ENCODE measurements at regions not wholly inside any gene's neighbourhood (a gene's known extent, or its start where the extent isn't known, plus 50 kb on each side); places are given as distances from the start of the nearest gene placed in this dataset.
"Not testable (repeated sequence)": the region's sequence is repeated elsewhere in the genome, so short reads cannot be mapped to it uniquely, and the experiment has no call there.

DNA sequence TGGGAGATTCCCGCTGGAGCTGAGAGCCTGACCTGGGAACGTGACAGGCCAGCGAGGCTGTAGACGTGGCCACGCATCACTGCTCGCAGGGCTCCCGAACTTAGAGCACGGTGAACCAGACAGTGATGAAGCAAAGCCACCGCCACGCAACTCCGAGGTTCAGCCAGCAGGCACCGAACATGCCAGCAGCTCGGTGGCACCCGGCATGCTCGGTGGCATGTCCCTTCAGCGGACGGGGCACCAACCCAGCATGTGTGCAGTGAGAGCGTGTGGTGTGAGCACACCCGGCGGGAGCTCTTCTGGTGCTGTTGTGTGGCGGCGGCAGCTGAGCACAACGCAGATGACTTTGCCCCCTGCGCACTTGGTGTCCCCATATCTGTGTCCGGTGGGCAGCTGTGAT lies 4468.2 kb upstream of the TPTE start:
- H3K36me3 ChIP-seq (ENCODE audit: control insufficient read depth in 2 of 2, insufficient read depth in 2 of 2, low read length in 1 of 2); H3K27me3 ChIP-seq (ENCODE audit: control insufficient read depth in 2 of 2, insufficient read depth in 1 of 2, low read length in 1 of 2); DNase-seq (ENCODE audit: low read depth in 6 of 9, low spot score in 9 of 9); H3K4me1 ChIP-seq (ENCODE audit: control insufficient read depth in 2 of 2, insufficient read depth in 2 of 2, low read length in 2 of 2); H3K9me3 ChIP-seq (ENCODE audit: control insufficient read depth in 2 of 2, insufficient read depth in 1 of 2, low read length in 1 of 2); H3K27ac ChIP-seq (ENCODE audit: low read depth in 1 of 2, low read length in 1 of 2); H3K4me3 ChIP-seq (ENCODE audit: low read length in 2 of 2): not testable (repeated sequence)
- WGBS, result no CpG with 5 or more reads among the region's 25 CpGs

DNA sequence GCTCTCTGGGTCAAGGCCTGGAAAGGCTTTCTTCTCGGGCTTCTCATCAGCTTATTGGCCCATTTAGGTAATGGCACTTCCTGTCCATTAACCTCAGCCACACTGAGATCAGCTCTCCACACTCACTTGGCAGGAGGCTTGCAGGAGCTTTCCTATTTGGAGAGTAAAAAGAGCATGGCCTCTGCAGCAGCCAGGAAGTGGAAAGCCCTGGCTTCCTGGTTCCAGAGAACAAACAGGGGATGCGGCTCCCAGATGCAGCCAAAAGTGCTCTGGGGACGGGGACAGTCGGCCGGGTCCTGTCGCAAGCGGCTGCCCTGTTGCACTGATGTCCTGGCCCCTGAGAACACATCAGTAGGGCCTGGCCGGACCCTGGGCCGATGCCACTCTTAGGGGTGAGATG lies 4462.4 kb upstream of the TPTE start:
- not testable (repeated sequence) for H3K27me3 ChIP-seq (ENCODE audit: control insufficient read depth in 2 of 2, insufficient read depth in 1 of 2, low read length in 1 of 2); H3K27ac ChIP-seq (ENCODE audit: low read depth in 1 of 2, low read length in 1 of 2); H3K9me3 ChIP-seq (ENCODE audit: control insufficient read depth in 2 of 2, insufficient read depth in 1 of 2, low read length in 1 of 2); H3K4me1 ChIP-seq (ENCODE audit: control insufficient read depth in 2 of 2, insufficient read depth in 2 of 2, low read length in 2 of 2); H3K4me3 ChIP-seq (ENCODE audit: low read length in 2 of 2); H3K36me3 ChIP-seq (ENCODE audit: control insufficient read depth in 2 of 2, insufficient read depth in 2 of 2, low read length in 1 of 2); DNase-seq (ENCODE audit: low read depth in 6 of 9, low spot score in 9 of 9)
- WGBS, result no CpG with 5 or more reads among the region's 9 CpGs

DNA sequence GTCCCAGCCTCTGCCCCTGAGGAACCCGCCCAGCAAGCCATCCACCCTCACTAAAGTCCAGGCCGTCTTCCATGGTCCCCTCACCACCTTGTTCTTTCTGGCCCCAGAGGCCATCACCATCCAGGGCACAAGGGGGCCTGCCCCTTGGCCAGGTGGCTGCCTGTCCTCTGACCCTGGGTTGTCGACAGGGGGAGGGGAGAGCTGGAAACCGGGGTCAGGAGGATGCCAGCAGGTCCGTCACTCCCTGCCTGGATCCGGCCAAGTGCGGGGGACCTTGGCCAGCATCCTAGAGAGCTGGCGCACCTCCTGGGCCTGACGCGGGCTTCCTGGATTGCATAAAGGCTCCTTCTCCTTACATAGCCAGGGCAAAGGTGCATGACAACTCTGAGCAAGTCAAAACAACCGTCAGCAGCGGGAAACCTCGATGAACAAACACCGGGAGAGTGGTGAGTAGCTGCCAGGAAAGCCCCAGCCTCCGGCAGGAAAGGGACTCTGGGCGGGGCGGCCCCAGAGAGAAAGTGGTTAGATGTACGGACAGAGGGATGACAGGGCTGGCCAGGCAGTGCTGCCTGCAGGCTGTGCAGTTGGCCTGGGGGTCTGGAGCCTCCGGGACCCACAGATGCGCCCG lies 4461.2 kb upstream of the TPTE start:
- no CpG with 5 or more reads among the region's 21 CpGs for WGBS
- H3K4me1 ChIP-seq (ENCODE audit: control insufficient read depth in 2 of 2, insufficient read depth in 2 of 2, low read length in 2 of 2); H3K36me3 ChIP-seq (ENCODE audit: control insufficient read depth in 2 of 2, insufficient read depth in 2 of 2, low read length in 1 of 2); H3K4me3 ChIP-seq (ENCODE audit: low read length in 2 of 2); H3K9me3 ChIP-seq (ENCODE audit: control insufficient read depth in 2 of 2, insufficient read depth in 1 of 2, low read length in 1 of 2); DNase-seq (ENCODE audit: low read depth in 6 of 9, low spot score in 9 of 9); H3K27ac ChIP-seq (ENCODE audit: low read depth in 1 of 2, low read length in 1 of 2); H3K27me3 ChIP-seq (ENCODE audit: control insufficient read depth in 2 of 2, insufficient read depth in 1 of 2, low read length in 1 of 2): not testable (repeated sequence)

DNA sequence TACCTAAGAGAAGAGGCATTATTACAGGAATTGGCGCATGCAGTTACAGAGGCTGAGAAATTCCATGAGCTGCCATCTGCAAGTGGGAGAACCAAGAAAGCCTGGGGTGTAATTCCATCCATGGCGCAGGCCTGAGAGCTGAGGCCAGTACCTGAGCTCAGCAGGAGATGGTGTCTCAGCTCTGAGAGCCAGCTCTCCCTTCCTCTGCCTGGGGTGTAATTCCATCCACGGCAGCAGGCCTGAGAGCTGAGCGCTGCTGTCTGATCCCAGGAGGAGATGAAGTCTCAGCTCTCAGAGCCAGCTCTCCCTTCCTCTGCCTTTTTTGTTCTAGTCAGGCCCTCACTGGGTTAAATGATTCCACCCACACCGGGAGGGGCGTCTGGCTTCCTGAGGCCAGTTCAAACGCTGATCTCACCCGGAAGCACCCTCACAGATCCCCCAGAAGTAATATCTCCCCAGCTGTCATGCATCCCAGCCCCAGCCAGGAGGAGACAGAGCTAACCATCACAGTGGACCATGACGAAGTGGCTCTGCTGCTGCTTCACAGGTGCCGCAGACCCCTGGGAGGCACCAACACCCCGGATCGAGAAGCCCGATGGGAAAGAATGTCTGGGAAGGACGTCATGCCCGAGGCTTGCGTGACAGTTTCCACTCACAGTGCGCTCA lies 4454.9 kb upstream of the TPTE start:
- DNase-seq (ENCODE audit: low read depth in 6 of 9, low spot score in 9 of 9); H3K36me3 ChIP-seq (ENCODE audit: control insufficient read depth in 2 of 2, insufficient read depth in 2 of 2, low read length in 1 of 2): not testable (repeated sequence)
- WGBS, result no CpG with 5 or more reads among the region's 17 CpGs

DNA sequence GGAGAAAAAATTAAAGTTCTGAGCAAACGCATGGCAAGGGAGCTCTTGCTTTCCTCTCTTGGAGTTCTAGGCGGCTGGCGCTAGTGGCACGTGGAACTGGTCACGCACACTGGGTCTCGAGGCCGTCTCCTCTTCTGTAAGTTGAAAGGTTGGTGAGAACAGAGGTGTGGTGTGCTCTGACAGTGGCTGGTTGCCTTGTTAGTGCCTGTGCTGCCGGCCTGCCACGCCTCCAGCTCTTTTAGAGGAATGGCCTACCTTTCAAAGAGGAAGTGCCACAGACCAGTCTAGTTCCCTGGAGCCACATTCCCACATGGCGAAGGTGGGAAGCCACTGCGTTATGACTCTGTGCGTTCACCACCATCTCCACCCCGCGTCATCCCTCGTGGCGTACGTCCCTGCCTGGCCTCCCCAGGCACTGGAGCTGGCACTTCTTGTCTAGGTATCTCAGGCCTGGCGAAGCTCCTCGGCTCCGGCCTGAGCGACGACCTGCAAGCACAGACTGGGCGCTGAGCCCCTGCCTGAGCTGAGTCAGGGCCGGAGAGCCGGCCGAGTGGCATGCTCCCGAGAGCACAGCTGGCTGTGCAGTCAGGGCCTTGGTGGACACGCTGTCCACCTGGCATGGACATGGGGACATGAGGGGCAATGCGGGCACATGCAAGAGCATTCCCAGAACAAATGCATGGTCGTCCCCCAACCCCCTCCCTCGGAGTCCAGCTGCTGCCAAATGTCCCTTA lies 4453.1 kb upstream of the TPTE start:
- H3K9me3 ChIP-seq (ENCODE audit: control insufficient read depth in 2 of 2, insufficient read depth in 1 of 2, low read length in 1 of 2); H3K36me3 ChIP-seq (ENCODE audit: control insufficient read depth in 2 of 2, insufficient read depth in 2 of 2, low read length in 1 of 2); DNase-seq (ENCODE audit: low read depth in 6 of 9, low spot score in 9 of 9); H3K4me1 ChIP-seq (ENCODE audit: control insufficient read depth in 2 of 2, insufficient read depth in 2 of 2, low read length in 2 of 2); H3K4me3 ChIP-seq (ENCODE audit: low read length in 2 of 2); H3K27ac ChIP-seq (ENCODE audit: low read depth in 1 of 2, low read length in 1 of 2); H3K27me3 ChIP-seq (ENCODE audit: control insufficient read depth in 2 of 2, insufficient read depth in 1 of 2, low read length in 1 of 2): not testable (repeated sequence)
- WGBS, result no CpG with 5 or more reads among the region's 31 CpGs

More for the DNA sequence above, 4454.9 kb upstream of the TPTE start:
- not testable (repeated sequence) for H3K27ac ChIP-seq (ENCODE audit: low read depth in 1 of 2, low read length in 1 of 2); H3K9me3 ChIP-seq (ENCODE audit: control insufficient read depth in 2 of 2, insufficient read depth in 1 of 2, low read length in 1 of 2); H3K4me3 ChIP-seq (ENCODE audit: low read length in 2 of 2); H3K4me1 ChIP-seq (ENCODE audit: control insufficient read depth in 2 of 2, insufficient read depth in 2 of 2, low read length in 2 of 2); H3K27me3 ChIP-seq (ENCODE audit: control insufficient read depth in 2 of 2, insufficient read depth in 1 of 2, low read length in 1 of 2)

DNA sequence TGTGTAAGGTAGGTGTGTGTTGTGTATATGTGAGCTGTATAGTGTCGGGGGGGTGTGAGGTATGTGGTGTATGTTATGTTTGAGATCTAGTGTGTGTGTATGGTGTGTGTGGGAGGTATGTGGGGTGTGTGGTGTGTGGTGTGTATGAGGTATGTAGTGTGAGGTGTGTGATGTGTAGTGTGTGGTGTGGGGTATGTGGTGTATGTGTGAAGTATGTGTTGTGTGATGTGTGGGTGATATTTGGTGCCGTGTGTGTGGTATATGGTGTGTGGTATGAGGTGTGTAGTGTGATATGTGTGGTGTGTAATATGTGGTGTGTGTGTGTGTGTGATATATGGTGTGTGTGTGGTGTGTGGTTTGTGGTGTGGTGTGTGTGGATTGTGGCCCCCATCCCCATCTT lies 4451.2 kb upstream of the TPTE start:
- H3K36me3 ChIP-seq (ENCODE audit: control insufficient read depth in 2 of 2, insufficient read depth in 2 of 2, low read length in 1 of 2); H3K4me3 ChIP-seq (ENCODE audit: low read length in 2 of 2); H3K27ac ChIP-seq (ENCODE audit: low read depth in 1 of 2, low read length in 1 of 2); H3K4me1 ChIP-seq (ENCODE audit: control insufficient read depth in 2 of 2, insufficient read depth in 2 of 2, low read length in 2 of 2); DNase-seq (ENCODE audit: low read depth in 6 of 9, low spot score in 9 of 9); H3K27me3 ChIP-seq (ENCODE audit: control insufficient read depth in 2 of 2, insufficient read depth in 1 of 2, low read length in 1 of 2); H3K9me3 ChIP-seq (ENCODE audit: control insufficient read depth in 2 of 2, insufficient read depth in 1 of 2, low read length in 1 of 2): not testable (repeated sequence)
- 98% methylated on average over 1 of the region's 2 CpGs for WGBS

DNA sequence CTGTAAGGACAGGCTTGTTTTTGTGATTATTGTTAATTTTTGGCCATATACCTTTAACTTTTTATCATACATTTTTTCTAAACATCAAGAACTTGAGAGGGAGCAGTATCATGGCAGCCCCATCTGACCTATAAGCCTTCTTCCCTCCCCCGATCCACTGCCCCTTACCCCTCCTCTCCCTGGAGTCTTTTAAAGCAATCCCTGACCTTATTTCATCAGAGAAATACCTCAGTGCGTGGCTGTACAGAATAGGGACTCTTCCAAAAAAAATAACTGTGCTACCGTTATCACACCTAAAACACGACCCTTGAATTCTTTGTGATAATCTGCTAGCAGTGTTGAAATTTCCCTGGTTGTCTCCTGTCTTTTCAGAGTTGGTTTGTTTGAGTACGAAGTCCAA lies 4448.7 kb upstream of the TPTE start:
- H3K27me3 ChIP-seq (ENCODE audit: control insufficient read depth in 2 of 2, insufficient read depth in 1 of 2, low read length in 1 of 2); H3K27ac ChIP-seq (ENCODE audit: low read depth in 1 of 2, low read length in 1 of 2); H3K4me3 ChIP-seq (ENCODE audit: low read length in 2 of 2); H3K36me3 ChIP-seq (ENCODE audit: control insufficient read depth in 2 of 2, insufficient read depth in 2 of 2, low read length in 1 of 2); H3K9me3 ChIP-seq (ENCODE audit: control insufficient read depth in 2 of 2, insufficient read depth in 1 of 2, low read length in 1 of 2); H3K4me1 ChIP-seq (ENCODE audit: control insufficient read depth in 2 of 2, insufficient read depth in 2 of 2, low read length in 2 of 2); DNase-seq (ENCODE audit: low read depth in 6 of 9, low spot score in 9 of 9): not testable (repeated sequence)
- no CpG with 5 or more reads among the region's 5 CpGs for WGBS

DNA sequence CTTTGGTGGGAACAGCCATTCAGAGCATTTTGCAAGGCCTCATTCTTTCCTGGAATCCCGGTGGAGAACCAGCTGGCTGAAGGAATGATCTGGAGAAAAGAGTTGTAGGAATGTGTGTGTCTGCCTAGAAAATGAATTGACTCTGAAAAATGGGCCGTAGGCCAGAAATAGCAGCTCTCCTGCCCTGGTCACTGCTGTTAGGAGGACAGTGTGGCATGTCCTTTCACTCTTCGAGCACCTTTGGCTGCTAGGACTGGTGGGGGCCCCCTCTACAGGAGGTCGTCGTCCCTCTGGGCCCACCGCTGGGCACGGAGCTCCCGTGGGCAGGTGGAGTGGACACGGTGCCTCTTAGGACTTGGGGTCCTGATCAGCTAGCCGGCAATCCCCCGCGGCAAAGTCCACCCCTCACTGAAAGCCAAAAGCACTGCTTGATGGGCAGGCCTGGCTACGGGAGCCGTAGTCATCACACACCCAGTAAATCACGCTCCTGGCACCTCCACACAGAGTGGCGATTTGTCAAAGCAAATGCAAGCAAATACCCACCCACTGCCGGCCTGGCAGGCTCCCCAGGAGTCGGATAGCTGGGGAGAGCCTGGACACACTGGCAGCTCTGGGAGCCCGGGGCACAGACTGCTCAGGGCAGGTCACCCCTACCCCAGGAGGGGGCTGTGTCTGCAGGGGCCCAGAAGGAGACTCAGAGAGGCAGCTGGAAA lies 4447.2 kb upstream of the TPTE start:
- H3K36me3 ChIP-seq (ENCODE audit: control insufficient read depth in 2 of 2, insufficient read depth in 2 of 2, low read length in 1 of 2); H3K9me3 ChIP-seq (ENCODE audit: control insufficient read depth in 2 of 2, insufficient read depth in 1 of 2, low read length in 1 of 2); H3K4me3 ChIP-seq (ENCODE audit: low read length in 2 of 2); H3K27ac ChIP-seq (ENCODE audit: low read depth in 1 of 2, low read length in 1 of 2); DNase-seq (ENCODE audit: low read depth in 6 of 9, low spot score in 9 of 9); H3K27me3 ChIP-seq (ENCODE audit: control insufficient read depth in 2 of 2, insufficient read depth in 1 of 2, low read length in 1 of 2); H3K4me1 ChIP-seq (ENCODE audit: control insufficient read depth in 2 of 2, insufficient read depth in 2 of 2, low read length in 2 of 2): not testable (repeated sequence)
- no CpG with 5 or more reads among the region's 19 CpGs for WGBS

DNA sequence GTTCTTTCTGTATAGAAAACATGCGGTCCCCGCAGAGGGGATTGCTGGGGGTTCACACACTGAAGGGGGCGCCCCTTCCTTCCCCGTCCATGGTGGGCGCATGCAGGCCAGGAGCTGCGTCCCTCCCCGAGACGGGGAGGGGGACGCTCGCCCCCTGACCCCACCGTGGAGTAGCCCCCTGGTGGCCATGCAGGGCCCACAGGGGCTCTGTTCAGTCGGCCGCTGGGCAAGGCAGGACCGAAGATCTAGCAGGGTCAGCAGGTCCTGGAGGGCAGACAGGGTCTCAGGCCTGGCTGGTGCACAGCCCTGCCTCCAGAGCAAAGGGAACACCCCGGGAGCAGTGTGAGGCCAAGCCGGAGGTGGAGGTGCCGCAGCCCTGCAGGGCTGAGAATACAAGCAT lies 4446.4 kb upstream of the TPTE start:
- H3K4me3 ChIP-seq (ENCODE audit: low read length in 2 of 2); H3K27ac ChIP-seq (ENCODE audit: low read depth in 1 of 2, low read length in 1 of 2); H3K4me1 ChIP-seq (ENCODE audit: control insufficient read depth in 2 of 2, insufficient read depth in 2 of 2, low read length in 2 of 2); H3K36me3 ChIP-seq (ENCODE audit: control insufficient read depth in 2 of 2, insufficient read depth in 2 of 2, low read length in 1 of 2); DNase-seq (ENCODE audit: low read depth in 6 of 9, low spot score in 9 of 9); H3K9me3 ChIP-seq (ENCODE audit: control insufficient read depth in 2 of 2, insufficient read depth in 1 of 2, low read length in 1 of 2); H3K27me3 ChIP-seq (ENCODE audit: control insufficient read depth in 2 of 2, insufficient read depth in 1 of 2, low read length in 1 of 2): not testable (repeated sequence)
- no CpG with 5 or more reads among the region's 17 CpGs for WGBS

Data from thymus (tissue), 11 donors.